HG02938 (cell line): ENCODE measurements at regions not wholly inside any gene's neighbourhood (a gene's known extent, or its start where the extent isn't known, plus 50 kb on each side); places are given as distances from the start of the nearest gene placed in this dataset.

Experiments
- ATAC-seq: cut with Tn5 transposase; IDR thresholded peaks from one replicate; pipeline ENCODE4 v1.9.1; 2021; ENCODE audit warnings: mild to moderate bottlenecking, moderate library complexity; ENCODE audit not compliant: unreplicated experiment

- no peak for ATAC-seq
These were observed 684.6 kb upstream of the MARCKS start for GRCh38 chr6:113172531-113172966.

DNA sequence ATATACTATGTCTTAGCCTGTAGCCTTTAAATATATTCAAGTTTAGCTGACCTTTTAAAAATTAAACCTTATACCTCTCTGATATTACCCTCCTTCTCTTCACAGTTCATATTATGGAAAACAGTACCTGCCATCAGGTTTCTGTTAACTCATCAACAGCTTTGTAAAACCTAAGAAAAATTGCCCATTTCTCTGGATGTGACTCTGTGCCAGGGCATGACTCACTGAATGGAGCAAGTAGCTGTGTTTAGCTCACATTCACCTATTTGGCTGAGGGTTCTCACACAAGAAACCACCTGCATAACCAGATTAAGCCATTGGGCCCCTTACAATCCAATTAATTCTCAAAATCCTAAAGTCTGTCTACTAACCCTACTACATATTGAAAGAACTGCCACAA, 678.8 kb upstream of the MARCKS start:
- ATAC-seq = no peak

GRCh38 chr6:113181164-113181563, 676.0 kb upstream of the MARCKS start:
- ATAC-seq = no peak

DNA sequence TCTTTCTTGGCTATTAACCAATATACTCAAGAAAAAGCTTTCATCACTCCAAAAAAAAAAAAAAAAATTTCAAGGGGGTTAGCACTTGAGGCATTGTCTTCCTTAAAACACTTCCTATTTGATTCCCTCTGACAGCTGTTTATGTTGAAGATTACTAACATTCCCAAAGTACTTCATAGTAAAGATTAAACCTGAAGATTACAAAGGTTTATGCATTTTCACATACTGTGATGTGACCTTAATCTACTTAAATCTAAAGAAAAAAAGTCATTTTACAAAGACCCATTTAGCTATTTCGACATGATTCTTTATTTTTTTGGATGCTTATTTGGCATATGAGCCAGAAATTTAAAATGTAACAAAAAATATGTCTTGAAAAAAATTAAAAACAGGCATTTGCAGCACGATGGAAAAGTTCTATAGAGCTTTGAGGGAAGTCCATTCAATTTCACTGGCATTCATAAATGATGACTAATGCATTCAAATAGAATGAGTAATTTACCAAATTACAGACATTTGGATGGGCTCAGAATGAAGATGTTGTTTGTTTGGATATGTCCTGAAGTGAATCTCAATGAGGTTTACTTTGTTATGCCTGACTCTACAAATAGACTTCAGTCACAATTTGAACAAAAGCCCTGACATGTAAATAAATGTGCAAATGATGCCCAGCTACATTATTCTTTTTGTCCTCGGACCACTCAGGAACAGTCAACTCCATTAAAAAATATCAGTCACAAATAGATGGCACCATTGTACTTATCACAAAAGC, 674.6 kb upstream of the MARCKS start:
- ATAC-seq = no peak

- no peak for ATAC-seq
These were observed 672.9 kb upstream of the MARCKS start for GRCh38 chr6:113184291-113184690.

- no peak for ATAC-seq
These were observed 672.4 kb upstream of the MARCKS start for GRCh38 chr6:113184736-113185135.

GRCh38 chr6:113185299-113185698, 671.8 kb upstream of the MARCKS start:
- ATAC-seq = no peak

DNA sequence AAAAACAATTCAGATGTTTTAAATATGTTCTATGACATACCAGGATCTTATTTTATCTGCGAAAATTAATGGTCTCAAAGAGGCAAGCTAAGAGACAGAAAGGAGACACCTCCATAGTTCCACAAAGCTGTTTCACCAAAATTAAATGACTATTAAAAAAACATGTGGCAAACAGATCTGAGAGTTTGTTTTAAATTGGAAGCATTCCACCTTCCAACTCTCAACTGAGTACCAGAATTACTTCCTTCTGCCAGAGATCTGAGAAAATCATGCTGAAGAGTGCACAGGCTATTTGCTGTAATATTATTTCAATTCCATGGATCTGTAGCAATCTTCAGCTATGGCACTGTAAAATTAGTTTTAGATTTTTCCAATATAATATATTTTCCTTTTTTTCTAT, 669.5 kb upstream of the MARCKS start:
- no peak for ATAC-seq

DNA sequence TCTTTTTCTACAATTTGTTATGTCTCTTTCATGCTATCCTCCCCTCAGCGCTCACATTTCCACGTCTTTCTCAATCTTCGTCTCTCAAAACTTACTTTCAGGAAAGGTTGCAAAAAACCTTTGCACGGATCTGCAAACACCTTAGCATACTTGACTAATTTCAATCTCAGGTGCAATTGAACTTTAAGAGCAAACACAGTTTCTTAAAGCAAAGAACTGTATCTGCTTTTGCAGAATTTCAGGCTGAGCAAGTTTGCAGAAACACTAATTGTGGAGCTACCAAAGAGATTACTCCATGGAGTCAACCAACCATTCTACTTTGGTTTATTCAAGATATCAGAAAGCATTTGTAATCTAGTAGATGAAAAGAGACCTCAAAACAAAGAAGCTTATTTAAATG, 668.2 kb upstream of the MARCKS start:
- ATAC-seq = no peak

GRCh38 chr6:113190170-113190569, 667.0 kb upstream of the MARCKS start:
- no peak for ATAC-seq

GRCh38 chr6:113194090-113194489, 663.1 kb upstream of the MARCKS start:
- no peak for ATAC-seq

- ATAC-seq = no peak
These were observed 654.1 kb upstream of the MARCKS start for GRCh38 chr6:113202852-113203714.

DNA sequence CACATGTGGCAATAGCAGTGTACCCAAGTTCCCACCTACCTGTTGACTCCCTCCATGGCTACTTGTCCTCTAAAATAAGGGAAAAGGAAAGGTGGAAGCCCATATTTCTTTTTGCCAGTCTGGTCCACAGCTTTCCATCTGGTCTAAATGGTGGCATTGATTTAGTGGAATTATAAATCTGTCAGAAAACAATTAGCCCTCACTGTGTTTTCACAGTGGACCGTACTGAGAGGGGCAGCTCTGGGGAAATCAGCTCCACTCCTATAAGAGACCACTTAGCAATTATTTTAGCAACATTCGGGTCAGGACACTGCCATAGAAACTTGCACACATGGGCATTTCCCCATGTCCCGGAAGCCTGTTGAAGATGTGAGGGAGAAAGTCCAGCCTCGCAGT, 653.4 kb upstream of the MARCKS start:
- no peak for ATAC-seq

- ATAC-seq = no peak
These were observed 651.6 kb upstream of the MARCKS start for GRCh38 chr6:113205553-113205952.

DNA sequence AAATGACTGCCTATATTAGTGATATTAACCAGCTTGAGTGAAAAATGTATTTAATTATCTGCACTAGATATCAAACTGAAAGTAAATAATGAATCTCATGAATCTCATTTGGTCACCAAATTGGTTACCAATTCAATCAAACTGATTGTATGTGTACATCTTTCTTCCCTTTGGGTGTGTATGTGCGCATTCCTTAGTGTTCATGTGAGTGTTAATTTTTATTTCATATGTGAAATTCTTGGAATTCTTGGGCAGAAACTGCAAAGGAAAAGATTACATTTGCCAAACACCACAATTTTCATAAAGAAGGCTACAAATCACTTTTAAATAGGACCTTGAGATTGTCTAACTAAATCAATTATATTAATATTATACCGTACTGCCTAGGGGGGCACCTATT, 648.4 kb upstream of the MARCKS start:
- ATAC-seq = no peak

- no peak for ATAC-seq
These were observed 647.8 kb upstream of the MARCKS start for GRCh38 chr6:113209315-113209714.

- no peak for ATAC-seq
These were observed 646.0 kb upstream of the MARCKS start for GRCh38 chr6:113211170-113211569.

- no peak for ATAC-seq
These were observed 637.4 kb upstream of the MARCKS start for GRCh38 chr6:113219783-113220182.

- ATAC-seq = no peak
These were observed 636.3 kb upstream of the MARCKS start for GRCh38 chr6:113220832-113221231.

DNA sequence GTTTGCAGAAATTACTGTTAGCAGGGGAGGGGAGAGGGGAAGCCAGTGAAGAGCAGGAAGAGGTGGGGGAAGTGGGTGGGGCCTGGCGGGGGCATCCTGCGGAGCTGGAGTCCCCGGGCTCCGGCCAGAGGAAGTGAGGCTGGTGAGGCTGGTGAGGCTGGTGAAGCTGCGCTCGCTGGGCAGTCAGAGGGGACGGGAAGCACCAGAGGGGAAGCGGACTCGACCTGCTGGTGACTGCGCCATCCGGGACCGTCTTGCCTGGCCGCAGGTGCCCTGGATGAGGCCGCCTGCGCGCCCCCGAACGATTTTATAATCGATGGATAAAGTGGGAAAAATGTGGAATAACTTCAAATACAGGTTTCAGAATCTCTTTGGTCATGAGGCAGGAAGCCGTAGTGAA, 635.3 kb upstream of the MARCKS start:
- ATAC-seq = no peak

- no peak for ATAC-seq
These were observed 611.0 kb upstream of the MARCKS start for GRCh38 chr6:113246186-113246585.

GRCh38 chr6:113248532-113248931, 608.6 kb upstream of the MARCKS start:
- no peak for ATAC-seq
